ENCODE measurements at regions not wholly inside any gene's neighbourhood (a gene's known extent, or its start where the extent isn't known, plus 50 kb on each side); places are given as distances from the start of the nearest gene placed in this dataset.

DNA sequence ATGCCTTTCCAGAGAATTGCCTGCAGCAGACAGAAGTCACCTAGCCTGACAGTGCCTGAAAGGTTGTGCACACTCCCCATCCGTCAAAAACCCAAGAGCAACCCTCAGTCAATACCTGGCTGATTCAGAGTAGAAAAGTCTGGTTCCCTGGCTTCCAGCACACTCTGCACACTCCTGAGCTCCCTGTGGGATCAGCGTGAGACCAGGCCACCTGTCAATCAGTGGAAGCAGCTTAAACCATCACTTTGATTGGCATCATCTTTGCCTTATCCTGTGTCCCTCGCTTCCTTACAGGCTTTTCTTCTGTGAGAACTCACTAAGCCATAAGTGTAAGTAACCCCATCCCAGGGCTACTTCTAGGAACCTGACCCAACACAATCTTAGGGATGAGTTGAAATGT, 109.8 kb downstream of the ACTL7B start:
- BruUV-seq (replicated peaks), result no TSS peak
- ATAC-seq (no peak), DNase-seq (ENCODE audit: low spot score) (no peak), FAIRE-seq (no peak)
- no peak overlapping the region for H2AFZ ChIP-seq (ENCODE audit: low read length)
- no peak for TF ChIP-seq ARNT2 (CRISPR knock-in tag; IDR thresholded peaks at IDR 0.05; ENCODE audit: low read depth)
- no peak overlapping the region for H3K4me2 ChIP-seq (ENCODE audit: low read depth, low read length)
- no peaks in the 10 kb centered on the region for H3K27me3 ChIP-seq (ENCODE audit: control insufficient read depth in 1 of 2, insufficient read depth in 2 of 2, low read length in 2 of 2)
- CTCF ChIA-PET (ENCODE audit: low intra/inter-chr PET ratio, low total read pairs), result no interaction called here
- POLR2A ChIA-PET, result no interaction called here
- no peaks in the 10 kb centered on the region for H3K9me3 ChIP-seq (ENCODE audit: low read length)
- H3K4me3 ChIP-seq (replicated peaks in 1 of 3; ENCODE audit: insufficient read depth in 1 of 3, low read depth in 2 of 3, low read length in 3 of 3), result no peak overlapping the region
- no peaks in the 10 kb centered on the region for H4K20me1 ChIP-seq (ENCODE audit: insufficient read depth, low read length)
- in situ Hi-C loops (cut with HindIII; ENCODE audit: extremely low pct_ligation_motif_present, low pct_unique_long_range_greater_than_20kb) (no loop called here), intact Hi-C loops (cut with micrococcal nuclease; ENCODE audit: unreplicated experiment) (no loop called here)
- 37% methylated on average over 3 of the region's 3 CpGs for WGBS (ENCODE audit: low lambda C conversion rate)
- no peak overlapping the region for H3K27ac ChIP-seq (ENCODE audit: extremely low read length, insufficient read depth, low read length)
- peaks cover 44% of the 10 kb centered on the region for H3K4me1 ChIP-seq (ENCODE audit: insufficient read depth, low read length)
- no peaks in the 10 kb centered on the region for H3K79me2 ChIP-seq (ENCODE audit: insufficient read depth, low read length)
- H3K9ac ChIP-seq (ENCODE audit: insufficient read depth, low read depth, low read length), result no peak overlapping the region
- no peaks in the 10 kb centered on the region for H3K36me3 ChIP-seq (replicated peaks in 1 of 2; ENCODE audit: control insufficient read depth in 1 of 2, insufficient read depth in 2 of 2, low read length in 2 of 2)

DNA sequence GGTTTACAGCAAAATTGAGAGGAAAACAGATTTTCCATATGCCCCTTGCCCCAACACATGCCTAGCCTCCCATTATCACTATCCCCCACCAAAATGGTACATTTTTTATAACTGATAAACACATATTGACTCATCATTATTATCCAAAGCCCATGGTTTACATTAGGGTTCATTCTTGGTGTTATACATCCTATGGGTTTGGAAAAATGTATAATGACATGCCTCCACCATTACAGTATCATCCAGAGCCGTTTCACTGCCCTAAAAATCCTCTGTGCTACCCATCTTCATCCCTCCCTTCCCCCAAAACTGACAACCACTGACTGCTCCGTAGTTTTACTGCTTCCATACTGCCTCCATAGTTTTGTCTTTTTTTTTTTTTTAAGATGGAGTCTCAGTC, 111.1 kb downstream of the ACTL7B start:
- Histone ChIP-seq H3K36me3 (replicated peaks in 1 of 2; ENCODE audit: control insufficient read depth in 1 of 2, insufficient read depth in 2 of 2, low read length in 2 of 2) (no peaks in the 10 kb centered on the region), H3K9me3 (ENCODE audit: low read length) (no peaks in the 10 kb centered on the region), H3K4me2 (ENCODE audit: low read depth, low read length) (no peak overlapping the region), H3K27me3 (ENCODE audit: control insufficient read depth in 1 of 2, insufficient read depth in 2 of 2, low read length in 2 of 2) (no peaks in the 10 kb centered on the region), H3K27ac (ENCODE audit: extremely low read length, insufficient read depth, low read length) (no peak overlapping the region), H3K9ac (ENCODE audit: insufficient read depth, low read depth, low read length) (no peak overlapping the region), H3K4me1 (ENCODE audit: insufficient read depth, low read length) (peaks cover 44% of the 10 kb centered on the region), H4K20me1 (ENCODE audit: insufficient read depth, low read length) (no peaks in the 10 kb centered on the region), H3K4me3 (replicated peaks in 1 of 3; ENCODE audit: insufficient read depth in 1 of 3, low read depth in 2 of 3, low read length in 3 of 3) (no peak overlapping the region), H2AFZ (ENCODE audit: low read length) (no peak overlapping the region), H3K79me2 (ENCODE audit: insufficient read depth, low read length) (no peaks in the 10 kb centered on the region)
- DNase-seq (ENCODE audit: low spot score) (no peak), ATAC-seq (no peak), FAIRE-seq (no peak)
- intact Hi-C loops (cut with micrococcal nuclease; ENCODE audit: unreplicated experiment) (loop anchor here (1.0 kb wide), 1 partner anchor 32 kb away; no protein-coding TSS in a partner anchor), in situ Hi-C loops (cut with HindIII; ENCODE audit: extremely low pct_ligation_motif_present, low pct_unique_long_range_greater_than_20kb) (no loop called here)
- WGBS (ENCODE audit: low lambda C conversion rate), result 82% methylated on average over 2 of the region's 2 CpGs
- no peak for TF ChIP-seq SRY (CRISPR knock-in tag; IDR thresholded peaks at IDR 0.05)
- no TSS peak for BruUV-seq (replicated peaks)
- POLR2A ChIA-PET, result no interaction called here
- CTCF ChIA-PET (ENCODE audit: low intra/inter-chr PET ratio, low total read pairs), result no interaction called here

DNA sequence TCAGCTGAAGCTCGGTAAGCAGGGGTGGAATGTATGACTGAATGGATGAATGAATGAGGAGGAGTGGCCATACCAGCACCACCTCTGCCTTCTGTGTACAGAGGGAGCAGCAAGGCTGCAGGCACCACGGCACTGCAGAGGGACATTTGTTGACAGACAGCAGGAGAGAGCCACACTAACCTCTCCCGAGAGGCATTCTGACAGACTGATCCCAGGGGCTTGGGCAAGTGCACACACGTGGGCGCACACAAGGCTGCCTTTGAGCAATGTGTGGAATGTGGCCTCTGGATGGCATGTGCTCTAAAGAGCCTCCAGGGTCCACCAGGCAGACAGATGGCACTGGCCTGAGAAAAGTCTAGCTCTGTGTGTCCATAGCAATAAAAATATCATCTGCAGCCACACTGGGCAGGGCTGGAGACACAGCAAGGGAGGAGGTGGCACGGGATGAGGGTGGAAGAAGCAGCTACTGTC, 111.8 kb downstream of the ACTL7B start:
- no peak overlapping the region for H2AFZ ChIP-seq (ENCODE audit: low read length)
- peak overlapping the region; percentile 17 for H3K27ac ChIP-seq (ENCODE audit: extremely low read length, insufficient read depth, low read length)
- H3K4me2 ChIP-seq (ENCODE audit: low read depth, low read length), result peak overlapping the region; percentile 64
- ATAC-seq, result peak; percentile 99
- no peaks in the 10 kb centered on the region for H3K27me3 ChIP-seq (ENCODE audit: control insufficient read depth in 1 of 2, insufficient read depth in 2 of 2, low read length in 2 of 2)
- H3K9ac ChIP-seq (ENCODE audit: insufficient read depth, low read depth, low read length), result no peak overlapping the region
- no peaks in the 10 kb centered on the region for H3K9me3 ChIP-seq (ENCODE audit: low read length)
- POLR2A ChIA-PET, result no interaction called here
- no TSS peak for BruUV-seq (replicated peaks)
- peak; percentile 85 for FAIRE-seq
- peak overlapping the region in 1 of 3 experiments; percentile 25; a peak in 2 of 6 replicates for H3K4me3 ChIP-seq (replicated peaks in 1 of 3; ENCODE audit: insufficient read depth in 1 of 3, low read depth in 2 of 3, low read length in 3 of 3)
- intact Hi-C loops (cut with micrococcal nuclease; ENCODE audit: unreplicated experiment), result loop anchor here (1.0 kb wide), 1 partner anchor 32 kb away; no protein-coding TSS in a partner anchor
- no peaks in the 10 kb centered on the region for H3K36me3 ChIP-seq (replicated peaks in 1 of 2; ENCODE audit: control insufficient read depth in 1 of 2, insufficient read depth in 2 of 2, low read length in 2 of 2)
- CTCF ChIA-PET (ENCODE audit: low intra/inter-chr PET ratio, low total read pairs), result no interaction called here
- in situ Hi-C loops (cut with HindIII; ENCODE audit: extremely low pct_ligation_motif_present, low pct_unique_long_range_greater_than_20kb), result no loop called here
- no peaks in the 10 kb centered on the region for H3K79me2 ChIP-seq (ENCODE audit: insufficient read depth, low read length)
- peaks cover 40% of the 10 kb centered on the region for H3K4me1 ChIP-seq (ENCODE audit: insufficient read depth, low read length)
- no peaks in the 10 kb centered on the region for H4K20me1 ChIP-seq (ENCODE audit: insufficient read depth, low read length)
- DNase-seq (ENCODE audit: low spot score), result peak; percentile 91
- 12% methylated on average over 3 of the region's 6 CpGs for WGBS (ENCODE audit: low lambda C conversion rate)
- TF ChIP-seq ZFP62 (CRISPR knock-in tag; IDR thresholded peaks at IDR 0.05), result no peak
- TF ChIP-seq, protein P1, sequence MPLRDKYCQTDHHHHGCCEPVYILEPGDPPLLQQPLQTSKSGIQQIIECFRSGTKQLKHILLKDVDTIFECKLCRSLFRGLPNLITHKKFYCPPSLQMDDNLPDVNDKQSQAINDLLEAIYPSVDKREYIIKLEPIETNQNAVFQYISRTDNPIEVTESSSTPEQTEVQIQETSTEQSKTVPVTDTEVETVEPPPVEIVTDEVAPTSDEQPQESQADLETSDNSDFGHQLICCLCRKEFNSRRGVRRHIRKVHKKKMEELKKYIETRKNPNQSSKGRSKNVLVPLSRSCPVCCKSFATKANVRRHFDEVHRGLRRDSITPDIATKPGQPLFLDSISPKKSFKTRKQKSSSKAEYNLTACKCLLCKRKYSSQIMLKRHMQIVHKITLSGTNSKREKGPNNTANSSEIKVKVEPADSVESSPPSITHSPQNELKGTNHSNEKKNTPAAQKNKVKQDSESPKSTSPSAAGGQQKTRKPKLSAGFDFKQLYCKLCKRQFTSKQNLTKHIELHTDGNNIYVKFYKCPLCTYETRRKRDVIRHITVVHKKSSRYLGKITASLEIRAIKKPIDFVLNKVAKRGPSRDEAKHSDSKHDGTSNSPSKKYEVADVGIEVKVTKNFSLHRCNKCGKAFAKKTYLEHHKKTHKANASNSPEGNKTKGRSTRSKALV (CRISPR knock-in tag; IDR thresholded peaks at IDR 0.05), result no peak
- TF ChIP-seq ATF1 (CRISPR knock-in tag; IDR thresholded peaks at IDR 0.05), result no peak
- no peak for TF ChIP-seq PPARG (CRISPR knock-in tag; conservative IDR thresholded peaks at IDR 0.05)
- TF ChIP-seq PITX1 (CRISPR knock-in tag; IDR thresholded peaks at IDR 0.05), result 0 out of 2 replicates have a peak, but pooled peaks have one; percentile 16
- no peak for TF ChIP-seq PCBP1 (IDR thresholded peaks at IDR 0.05; ENCODE audit: borderline replicate concordance, low read depth, low read length)
- TF ChIP-seq E2F1 (CRISPR knock-in tag; IDR thresholded peaks at IDR 0.05), result no peak

Measured in HepG2 (cell line).